ENCODE measurements at regions not wholly inside any gene's neighbourhood (a gene's known extent, or its start where the extent isn't known, plus 50 kb on each side); places are given as distances from the start of the nearest gene placed in this dataset.

DNA sequence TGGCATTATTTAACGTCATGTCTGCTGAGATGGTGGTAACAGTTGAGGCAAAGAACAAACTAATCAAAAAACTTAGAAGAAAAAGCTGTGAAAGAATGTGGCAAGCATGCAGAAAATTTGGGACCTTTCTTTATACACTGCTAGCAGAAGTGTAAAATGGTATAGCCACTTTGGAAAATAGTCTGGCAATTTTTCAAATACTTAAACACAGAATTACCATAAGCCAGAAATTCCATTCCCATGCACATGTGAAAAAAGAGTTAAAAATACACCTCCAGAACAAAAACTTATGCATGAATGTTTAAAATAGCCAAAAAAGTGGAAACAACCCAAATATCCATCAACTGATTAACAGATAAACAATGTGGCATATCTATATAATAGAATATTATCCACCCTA is 613.3 kb downstream of the TBL1XR1 start:
- TF ChIP-seq CTCF (IDR thresholded peaks at IDR 0.05; ENCODE audit: extremely low read depth, insufficient read depth, missing control alignments): no peak
- DNase-seq (ENCODE audit: low spot score): no peak
- in situ Hi-C loops (cut with MboI; ENCODE audit: low pct_unique_long_range_greater_than_20kb, low sequenced_read_pairs, unreplicated experiment): no loop called here

- TF ChIP-seq CTCF (IDR thresholded peaks at IDR 0.05; ENCODE audit: extremely low read depth, insufficient read depth, missing control alignments): no peak
- in situ Hi-C loops (cut with MboI; ENCODE audit: low pct_unique_long_range_greater_than_20kb, low sequenced_read_pairs, unreplicated experiment): no loop called here
- DNase-seq (ENCODE audit: low spot score): no peak
Measured at GRCh38 chr3:176581589-176581988, 615.7 kb downstream of the TBL1XR1 start.

- DNase-seq (ENCODE audit: low spot score): no peak
- TF ChIP-seq CTCF (IDR thresholded peaks at IDR 0.05; ENCODE audit: extremely low read depth, insufficient read depth, missing control alignments): no peak
- in situ Hi-C loops (cut with MboI; ENCODE audit: low pct_unique_long_range_greater_than_20kb, low sequenced_read_pairs, unreplicated experiment): no loop called here
Measured at GRCh38 chr3:176579711-176580185, 617.5 kb downstream of the TBL1XR1 start.

DNA sequence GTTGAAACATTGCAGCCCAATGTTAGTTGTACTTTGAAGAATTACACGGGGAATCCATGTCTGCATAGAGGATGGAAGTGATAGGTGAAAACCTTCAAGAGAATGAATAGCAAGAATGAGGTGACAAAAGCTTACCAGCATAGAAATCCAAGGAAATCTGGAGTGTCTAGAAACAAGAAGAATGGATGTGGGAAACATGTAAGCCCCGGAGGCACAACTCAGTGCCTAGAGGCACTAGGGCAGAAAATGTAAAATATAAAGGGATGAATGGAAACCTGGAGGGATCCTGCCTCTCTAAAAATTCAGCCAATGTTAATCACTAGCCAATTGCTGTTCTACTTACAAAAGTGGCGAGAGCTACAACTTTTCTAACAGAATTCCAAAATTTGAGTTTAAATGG is 619.0 kb downstream of the TBL1XR1 start:
- in situ Hi-C loops (cut with MboI; ENCODE audit: low pct_unique_long_range_greater_than_20kb, low sequenced_read_pairs, unreplicated experiment): no loop called here
- no peak for TF ChIP-seq CTCF (IDR thresholded peaks at IDR 0.05; ENCODE audit: extremely low read depth, insufficient read depth, missing control alignments)
- DNase-seq (ENCODE audit: low spot score): no peak

GRCh38 chr3:176577447-176577846 is 619.8 kb downstream of the TBL1XR1 start:
- in situ Hi-C loops (cut with MboI; ENCODE audit: low pct_unique_long_range_greater_than_20kb, low sequenced_read_pairs, unreplicated experiment): no loop called here
- TF ChIP-seq CTCF (IDR thresholded peaks at IDR 0.05; ENCODE audit: extremely low read depth, insufficient read depth, missing control alignments): no peak
- DNase-seq (ENCODE audit: low spot score): no peak

GRCh38 chr3:176574786-176575185 is 622.5 kb downstream of the TBL1XR1 start:
- no peak for DNase-seq (ENCODE audit: low spot score)
- no peak for TF ChIP-seq CTCF (IDR thresholded peaks at IDR 0.05; ENCODE audit: extremely low read depth, insufficient read depth, missing control alignments)
- in situ Hi-C loops (cut with MboI; ENCODE audit: low pct_unique_long_range_greater_than_20kb, low sequenced_read_pairs, unreplicated experiment): no loop called here

GRCh38 chr3:176571926-176572325 is 625.4 kb downstream of the TBL1XR1 start:
- DNase-seq (ENCODE audit: low spot score): no peak
- no peak for TF ChIP-seq CTCF (IDR thresholded peaks at IDR 0.05; ENCODE audit: extremely low read depth, insufficient read depth, missing control alignments)
- in situ Hi-C loops (cut with MboI; ENCODE audit: low pct_unique_long_range_greater_than_20kb, low sequenced_read_pairs, unreplicated experiment): no loop called here

Measured in GM13977 (cell line).